ENCODE measurements at regions not wholly inside any gene's neighbourhood (a gene's known extent, or its start where the extent isn't known, plus 50 kb on each side); places are given as distances from the start of the nearest gene placed in this dataset.
"Not testable (repeated sequence)": the region's sequence is repeated elsewhere in the genome, so short reads cannot be mapped to it uniquely, and the experiment has no call there.

GRCh38 chr20:47907031-47907675, 121.9 kb upstream of the SULF2 start:
- WGBS: 78% methylated on average over 13 of the region's 13 CpGs
- no peak for DNase-seq (ENCODE audit: extremely low spot score)
- Histone ChIP-seq H3K27ac (ENCODE audit: low read depth) (no peak overlapping the region), H3K4me1 (ENCODE audit: insufficient read depth) (no peaks in the 10 kb centered on the region), H3K4me3 (ENCODE audit: low read depth, low read length) (no peak overlapping the region), H3K36me3 (ENCODE audit: insufficient read depth) (no peaks in the 10 kb centered on the region)

GRCh38 chr20:47906348-47906660, 121.0 kb upstream of the SULF2 start:
- Histone ChIP-seq H3K36me3 (ENCODE audit: insufficient read depth) (no peaks in the 10 kb centered on the region), H3K4me1 (ENCODE audit: insufficient read depth) (no peaks in the 10 kb centered on the region), H3K27ac (ENCODE audit: low read depth) (no peak overlapping the region), H3K4me3 (ENCODE audit: low read depth, low read length) (no peak overlapping the region)
- DNase-seq (ENCODE audit: extremely low spot score): no peak
- WGBS: 81% methylated on average over 12 of the region's 12 CpGs

GRCh38 chr20:47905628-47906347, 120.5 kb upstream of the SULF2 start:
- H3K27ac ChIP-seq (ENCODE audit: low read depth): no peak overlapping the region
- H3K36me3 ChIP-seq (ENCODE audit: insufficient read depth): no peaks in the 10 kb centered on the region
- H3K4me1 ChIP-seq (ENCODE audit: insufficient read depth): no peaks in the 10 kb centered on the region
- no peak overlapping the region for H3K4me3 ChIP-seq (ENCODE audit: low read depth, low read length)
- no peak for DNase-seq (ENCODE audit: extremely low spot score)
- WGBS: 85% methylated on average over 18 of the region's 18 CpGs

GRCh38 chr20:47903009-47903408, 117.7 kb upstream of the SULF2 start:
- H3K36me3 ChIP-seq (ENCODE audit: insufficient read depth); H3K4me1 ChIP-seq (ENCODE audit: insufficient read depth): not testable (repeated sequence)
- WGBS: 62% methylated on average over 3 of the region's 3 CpGs

GRCh38 chr20:47899313-47899712, 114.0 kb upstream of the SULF2 start:
- DNase-seq (ENCODE audit: extremely low spot score); H3K4me3 ChIP-seq (ENCODE audit: low read depth, low read length); H3K4me1 ChIP-seq (ENCODE audit: insufficient read depth); H3K27ac ChIP-seq (ENCODE audit: low read depth); H3K36me3 ChIP-seq (ENCODE audit: insufficient read depth): not testable (repeated sequence)
- whole genome bisulfite sequencing: no CpG with 5 or more reads among the region's 7 CpGs

More at GRCh38 chr20:47903009-47903408, 117.7 kb upstream of the SULF2 start:
- DNase-seq (ENCODE audit: extremely low spot score); H3K4me3 ChIP-seq (ENCODE audit: low read depth, low read length); H3K27ac ChIP-seq (ENCODE audit: low read depth): not testable (repeated sequence)

- 88% methylated on average over 11 of the region's 11 CpGs for WGBS
- no peak for DNase-seq (ENCODE audit: extremely low spot score)
Observed at GRCh38 chr20:47897461-47897860, 112.2 kb upstream of the SULF2 start.

GRCh38 chr20:47892681-47893080, 107.4 kb upstream of the SULF2 start:
- not testable (repeated sequence) for H3K4me1 ChIP-seq (ENCODE audit: insufficient read depth); H3K27ac ChIP-seq (ENCODE audit: low read depth); DNase-seq (ENCODE audit: extremely low spot score); H3K36me3 ChIP-seq (ENCODE audit: insufficient read depth); H3K4me3 ChIP-seq (ENCODE audit: low read depth, low read length)
- 93% methylated on average over 4 of the region's 9 CpGs for WGBS

More at GRCh38 chr20:47897461-47897860, 112.2 kb upstream of the SULF2 start:
- no peak overlapping the region for H3K4me3 ChIP-seq (ENCODE audit: low read depth, low read length)
- H3K4me1 ChIP-seq (ENCODE audit: insufficient read depth): no peaks in the 10 kb centered on the region
- no peaks in the 10 kb centered on the region for H3K36me3 ChIP-seq (ENCODE audit: insufficient read depth)
- no peak overlapping the region for H3K27ac ChIP-seq (ENCODE audit: low read depth)

GRCh38 chr20:47890708-47891107, 105.4 kb upstream of the SULF2 start:
- not testable (repeated sequence) for DNase-seq (ENCODE audit: extremely low spot score); H3K4me3 ChIP-seq (ENCODE audit: low read depth, low read length); H3K4me1 ChIP-seq (ENCODE audit: insufficient read depth); H3K36me3 ChIP-seq (ENCODE audit: insufficient read depth); H3K27ac ChIP-seq (ENCODE audit: low read depth)
- WGBS: 96% methylated on average over 5 of the region's 5 CpGs

- H3K4me3 ChIP-seq (ENCODE audit: low read depth, low read length); H3K27ac ChIP-seq (ENCODE audit: low read depth); H3K4me1 ChIP-seq (ENCODE audit: insufficient read depth); DNase-seq (ENCODE audit: extremely low spot score); H3K36me3 ChIP-seq (ENCODE audit: insufficient read depth): not testable (repeated sequence)
- 82% methylated on average over 12 of the region's 12 CpGs for WGBS
Observed at GRCh38 chr20:47889751-47890150, 104.5 kb upstream of the SULF2 start.

- Histone ChIP-seq H3K36me3 (ENCODE audit: insufficient read depth) (no peaks in the 10 kb centered on the region), H3K4me3 (ENCODE audit: low read depth, low read length) (no peak overlapping the region), H3K4me1 (ENCODE audit: insufficient read depth) (no peaks in the 10 kb centered on the region), H3K27ac (ENCODE audit: low read depth) (no peak overlapping the region)
- DNase-seq (ENCODE audit: extremely low spot score): no peak
- WGBS: 87% methylated on average over 14 of the region's 14 CpGs
Observed at GRCh38 chr20:47888351-47888750, 103.1 kb upstream of the SULF2 start.

GRCh38 chr20:47887477-47888080, 102.3 kb upstream of the SULF2 start:
- no peaks in the 10 kb centered on the region for H3K36me3 ChIP-seq (ENCODE audit: insufficient read depth)
- H3K4me1 ChIP-seq (ENCODE audit: insufficient read depth): no peaks in the 10 kb centered on the region
- no peak overlapping the region for H3K4me3 ChIP-seq (ENCODE audit: low read depth, low read length)
- 83% methylated on average over 10 of the region's 10 CpGs for WGBS
- no peak for DNase-seq (ENCODE audit: extremely low spot score)
- no peak overlapping the region for H3K27ac ChIP-seq (ENCODE audit: low read depth)

- H3K4me3 ChIP-seq (ENCODE audit: low read depth, low read length): no peak overlapping the region
- DNase-seq (ENCODE audit: extremely low spot score): no peak
- no peaks in the 10 kb centered on the region for H3K4me1 ChIP-seq (ENCODE audit: insufficient read depth)
- no peak overlapping the region for H3K27ac ChIP-seq (ENCODE audit: low read depth)
- H3K36me3 ChIP-seq (ENCODE audit: insufficient read depth): no peaks in the 10 kb centered on the region
- 88% methylated on average over 8 of the region's 8 CpGs for WGBS
Observed at GRCh38 chr20:47887064-47887463, 101.8 kb upstream of the SULF2 start.

GRCh38 chr20:47886454-47887041, 101.3 kb upstream of the SULF2 start:
- H3K36me3 ChIP-seq (ENCODE audit: insufficient read depth): no peaks in the 10 kb centered on the region
- H3K27ac ChIP-seq (ENCODE audit: low read depth): no peak overlapping the region
- 78% methylated on average over 18 of the region's 18 CpGs for WGBS
- no peaks in the 10 kb centered on the region for H3K4me1 ChIP-seq (ENCODE audit: insufficient read depth)
- no peak for DNase-seq (ENCODE audit: extremely low spot score)
- H3K4me3 ChIP-seq (ENCODE audit: low read depth, low read length): no peak overlapping the region

- Histone ChIP-seq H3K36me3 (ENCODE audit: insufficient read depth) (no peaks in the 10 kb centered on the region), H3K27ac (ENCODE audit: low read depth) (no peak overlapping the region), H3K4me1 (ENCODE audit: insufficient read depth) (no peaks in the 10 kb centered on the region), H3K4me3 (ENCODE audit: low read depth, low read length) (no peak overlapping the region)
- DNase-seq (ENCODE audit: extremely low spot score): no peak
- 83% methylated on average over 8 of the region's 8 CpGs for WGBS
Observed at GRCh38 chr20:47885909-47886453, 100.7 kb upstream of the SULF2 start.
